Activated CD4-positive, alpha-beta T cell treated with anti-CD3 and anti-CD28 coated beads, Interleukin-2, amount 10 ng/mL, durations not matched to agents 7 days and 5 days (primary cell): ENCODE measurements at regions not wholly inside any gene's neighbourhood (a gene's known extent, or its start where the extent isn't known, plus 50 kb on each side); places are given as distances from the start of the nearest gene placed in this dataset.

ENCODE experiments used
- CTCF ChIA-PET: fragments of 350-600 bp; sonication (Branson Sonifier 250); formaldehyde crosslinking; loops from one replicate; lab custom pipeline; 2021; ENCODE audit warnings: antibody characterized with exemption; lab: Charles Lee
- POLR2A ChIA-PET: fragments of 350-600 bp; sonication (Branson Sonifier 250); formaldehyde crosslinking; loops from one replicate; lab custom pipeline; 2021; ENCODE audit warnings: antibody characterized with exemption; lab: Charles Lee
- DNase-seq: peaks from one replicate; pipeline ENCODE4 v3.0.0-alpha.2; 2020
- H3K27ac Mint-ChIP-seq: one replicate; pipeline ENCODE4 v1.8.0; 2021; ENCODE audit warnings: mild to moderate bottlenecking, moderate library complexity, mixed read lengths
- H3K27me3 Mint-ChIP-seq: one replicate; pipeline ENCODE4 v1.8.0; 2021; ENCODE audit warnings: mixed read lengths
- H3K36me3 Mint-ChIP-seq: one replicate; pipeline ENCODE4 v1.8.0; 2021; ENCODE audit warnings: low read depth, mixed read lengths
- H3K4me1 Mint-ChIP-seq: one replicate; pipeline ENCODE4 v1.8.0; 2021; ENCODE audit warnings: mixed read lengths
- H3K4me3 Mint-ChIP-seq: one replicate; pipeline ENCODE4 v1.8.0; 2021; ENCODE audit warnings: mild to moderate bottlenecking, moderate library complexity, mixed read lengths
- H3K9me3 Mint-ChIP-seq: one replicate; pipeline ENCODE4 v1.8.0; 2021; ENCODE audit warnings: mixed read lengths

DNA sequence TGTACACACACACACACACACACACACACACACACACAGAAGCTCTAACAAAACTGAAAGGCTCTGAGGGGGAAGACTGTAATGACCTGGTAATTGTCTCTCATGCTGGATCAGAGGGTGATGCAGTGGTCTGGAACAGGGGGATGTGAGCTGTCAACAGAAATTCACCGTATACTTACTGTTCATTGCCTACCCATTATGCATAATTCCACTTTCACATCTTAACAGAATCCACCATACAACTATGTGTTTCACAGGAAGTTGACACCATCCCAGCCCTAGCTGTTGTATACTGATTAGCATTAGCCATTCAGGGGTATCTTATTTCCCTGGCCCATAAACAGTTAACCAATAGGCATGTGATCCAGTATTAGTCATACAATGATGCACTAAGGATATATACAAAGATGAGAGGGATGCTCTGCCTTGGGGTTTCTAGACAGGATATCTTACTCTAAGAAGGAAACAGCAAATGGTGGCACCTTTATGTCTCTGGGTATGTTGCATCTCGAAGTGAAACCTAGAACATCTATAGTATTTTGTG, 396.5 kb upstream of the BRINP1 start:
- Mint-ChIP-seq H3K36me3 (no peaks in the 10 kb centered on the region), H3K9me3 (no peaks in the 10 kb centered on the region), H3K4me1 (no peaks in the 10 kb centered on the region), H3K27ac (no peak overlapping the region), H3K4me3 (no peak overlapping the region), H3K27me3 (no peaks in the 10 kb centered on the region)
- no peak for DNase-seq
- CTCF ChIA-PET: no interaction called here
- POLR2A ChIA-PET: no interaction called here

DNA sequence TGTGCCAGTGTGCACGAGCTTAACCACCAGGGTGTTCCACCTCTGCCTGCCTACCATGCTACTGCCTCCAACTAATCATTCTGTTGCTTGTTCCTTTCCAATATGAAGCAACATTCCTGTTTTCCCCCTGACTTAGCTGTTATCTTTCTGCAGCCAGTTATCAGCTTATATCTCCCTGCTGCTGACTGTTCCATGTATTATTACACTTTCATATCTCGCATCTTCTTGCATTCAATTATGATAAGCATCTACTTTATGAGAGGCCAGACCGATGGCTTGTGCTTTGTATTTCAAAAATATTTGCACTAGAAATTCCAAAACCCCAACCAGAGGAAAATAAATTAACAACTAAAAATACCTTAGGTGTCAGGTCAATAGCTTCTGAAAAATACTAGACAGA, 394.0 kb upstream of the BRINP1 start:
- no peak for DNase-seq
- ChIA-PET CTCF (no interaction called here), POLR2A (no interaction called here)
- H3K4me1 Mint-ChIP-seq: no peaks in the 10 kb centered on the region
- H3K27ac Mint-ChIP-seq: no peak overlapping the region
- no peak overlapping the region for H3K4me3 Mint-ChIP-seq
- no peaks in the 10 kb centered on the region for H3K36me3 Mint-ChIP-seq
- H3K27me3 Mint-ChIP-seq: no peaks in the 10 kb centered on the region
- H3K9me3 Mint-ChIP-seq: no peaks in the 10 kb centered on the region

DNA sequence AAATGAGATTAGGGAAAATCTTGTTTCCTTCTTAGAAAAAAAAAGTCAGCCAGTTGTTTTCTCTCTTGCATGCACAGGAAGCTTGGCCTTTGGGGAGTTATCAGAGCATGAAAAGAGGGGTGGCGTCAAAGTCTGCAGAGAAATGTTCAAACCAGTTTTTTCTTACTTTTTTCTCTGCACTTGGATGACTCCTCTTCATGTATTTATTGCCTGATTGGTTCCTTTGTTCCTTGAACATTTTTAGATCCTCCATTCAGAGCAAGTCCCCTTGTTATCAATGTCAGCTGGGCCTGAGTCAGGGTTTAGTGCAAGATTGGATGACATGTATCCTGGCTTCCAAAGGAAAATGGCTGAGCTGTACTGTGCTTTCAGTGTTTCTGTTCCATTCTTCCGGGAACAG, 392.6 kb upstream of the BRINP1 start:
- H3K9me3 Mint-ChIP-seq: no peaks in the 10 kb centered on the region
- no peaks in the 10 kb centered on the region for H3K36me3 Mint-ChIP-seq
- H3K27ac Mint-ChIP-seq: no peak overlapping the region
- no peak overlapping the region for H3K4me3 Mint-ChIP-seq
- no peaks in the 10 kb centered on the region for H3K27me3 Mint-ChIP-seq
- CTCF ChIA-PET: no interaction called here
- POLR2A ChIA-PET: no interaction called here
- H3K4me1 Mint-ChIP-seq: no peaks in the 10 kb centered on the region
- no peak for DNase-seq

DNA sequence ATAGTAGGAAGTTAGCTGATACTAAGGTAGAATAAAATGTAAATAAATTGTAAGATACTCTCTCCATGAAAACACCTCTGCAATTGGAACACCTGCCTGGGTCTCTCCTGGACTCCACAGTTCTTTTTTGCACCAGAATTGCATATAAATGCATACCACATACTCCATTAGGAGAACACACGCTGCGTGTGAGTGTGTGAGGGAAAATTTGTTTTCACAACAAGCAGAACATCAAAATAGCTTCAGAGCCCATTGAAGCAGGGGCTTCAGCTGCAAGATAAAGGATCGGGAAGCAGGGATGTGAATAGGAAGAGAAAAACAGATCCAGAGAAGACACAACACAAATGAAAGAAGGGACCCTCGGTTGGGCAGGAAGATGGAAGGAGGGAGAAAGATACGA, 389.8 kb upstream of the BRINP1 start:
- Mint-ChIP-seq H3K4me3 (no peak overlapping the region), H3K27me3 (no peaks in the 10 kb centered on the region), H3K4me1 (no peaks in the 10 kb centered on the region), H3K9me3 (no peaks in the 10 kb centered on the region), H3K36me3 (no peaks in the 10 kb centered on the region), H3K27ac (no peak overlapping the region)
- CTCF ChIA-PET: no interaction called here
- POLR2A ChIA-PET: no interaction called here
- DNase-seq: no peak

DNA sequence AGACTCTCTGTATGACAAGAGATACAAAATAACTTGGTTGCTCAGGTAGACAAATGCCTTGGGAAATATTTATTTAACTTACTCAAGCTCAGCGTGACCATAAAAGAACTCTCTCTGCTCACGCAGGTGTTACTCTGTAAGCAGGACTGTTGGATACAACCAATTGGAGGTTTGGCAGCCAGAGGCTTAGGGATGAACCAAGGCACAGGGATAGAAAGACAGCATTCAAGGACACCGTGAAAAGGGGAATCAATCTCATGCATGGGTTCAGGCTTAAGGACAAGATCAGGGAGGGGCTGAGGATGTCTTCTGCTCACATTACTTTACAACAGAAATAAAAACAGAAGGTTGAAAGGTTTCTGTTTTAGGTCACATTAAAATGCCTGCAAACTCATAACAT, 389.0 kb upstream of the BRINP1 start:
- POLR2A ChIA-PET: no interaction called here
- no peak overlapping the region for H3K4me3 Mint-ChIP-seq

DNA sequence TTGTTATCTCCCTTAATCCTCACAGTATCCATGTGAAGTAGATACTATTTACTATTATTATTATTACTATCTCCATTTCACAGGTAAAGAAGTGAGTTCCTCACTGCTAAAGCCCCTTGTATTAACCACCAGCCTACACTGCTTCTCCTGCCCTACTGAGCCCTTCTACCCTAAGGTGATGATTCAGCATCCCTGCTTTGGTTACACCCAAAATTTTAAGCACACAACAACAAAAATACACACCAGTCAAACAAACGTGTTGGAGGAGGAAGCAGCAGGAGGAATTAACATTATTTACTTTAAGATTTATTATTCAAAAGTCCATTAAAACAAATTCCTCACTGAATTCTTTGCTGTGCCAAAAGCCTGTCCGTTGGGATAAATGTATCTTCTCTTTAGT, 370.2 kb upstream of the BRINP1 start:
- Mint-ChIP-seq H3K36me3 (no peaks in the 10 kb centered on the region), H3K9me3 (peaks cover 5% of the 10 kb centered on the region), H3K27ac (no peak overlapping the region), H3K27me3 (no peaks in the 10 kb centered on the region), H3K4me1 (no peaks in the 10 kb centered on the region), H3K4me3 (no peak overlapping the region)
- POLR2A ChIA-PET: no interaction called here
- CTCF ChIA-PET: no interaction called here
- no peak for DNase-seq

More for the DNA sequence above, 389.0 kb upstream of the BRINP1 start:
- H3K36me3 Mint-ChIP-seq: no peaks in the 10 kb centered on the region
- H3K27me3 Mint-ChIP-seq: no peaks in the 10 kb centered on the region
- DNase-seq: no peak
- CTCF ChIA-PET: no interaction called here
- H3K9me3 Mint-ChIP-seq: no peaks in the 10 kb centered on the region
- no peaks in the 10 kb centered on the region for H3K4me1 Mint-ChIP-seq
- H3K27ac Mint-ChIP-seq: no peak overlapping the region

DNA sequence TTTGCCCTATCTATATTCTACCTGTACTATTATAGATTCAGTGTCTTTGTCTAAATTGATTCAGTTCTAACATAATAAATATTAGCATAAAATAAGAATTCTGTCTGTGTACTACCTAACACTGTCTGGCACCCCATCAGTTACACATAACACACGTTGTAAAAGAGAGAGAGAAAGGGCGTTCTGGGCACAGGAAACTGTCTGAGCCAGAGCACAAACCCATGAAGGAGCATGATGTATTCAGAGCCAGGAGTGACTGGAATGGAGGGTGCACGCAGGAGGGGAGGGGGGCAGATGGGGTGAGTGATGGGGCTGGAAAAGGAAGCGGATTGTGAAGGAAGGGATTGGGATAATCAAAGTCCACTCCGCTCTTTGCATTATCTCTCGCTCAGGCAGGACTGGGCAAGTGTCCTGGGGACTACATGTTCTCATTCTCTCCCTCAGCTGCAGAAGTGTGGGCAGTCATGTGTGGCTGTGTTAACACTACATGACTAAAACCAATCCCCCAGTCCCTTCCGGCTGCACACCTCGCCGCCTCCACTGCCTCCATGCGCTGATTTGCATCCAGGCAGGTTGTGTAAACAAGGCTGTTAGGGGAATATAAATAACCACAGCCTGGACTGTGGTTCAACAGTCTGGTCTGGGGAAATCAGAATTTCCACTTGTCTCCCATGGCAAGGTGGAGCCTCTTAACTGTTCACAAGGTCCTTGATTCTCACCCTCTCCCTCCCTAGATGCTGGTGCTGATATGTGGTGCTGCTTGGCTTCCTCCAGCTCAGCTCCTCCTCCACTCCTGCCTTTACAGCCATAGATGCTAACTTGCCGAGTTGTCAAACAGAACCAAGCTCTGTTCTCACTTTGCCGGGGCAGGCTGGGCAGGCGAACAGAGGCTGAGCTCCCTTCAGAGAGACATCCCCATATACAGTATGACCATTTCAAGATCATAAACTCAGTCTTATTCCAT, 367.5 kb upstream of the BRINP1 start:
- Mint-ChIP-seq H3K4me1 (no peaks in the 10 kb centered on the region), H3K27ac (no peak overlapping the region), H3K9me3 (peaks cover 4% of the 10 kb centered on the region), H3K36me3 (no peaks in the 10 kb centered on the region), H3K4me3 (no peak overlapping the region), H3K27me3 (no peaks in the 10 kb centered on the region)
- no peak for DNase-seq
- POLR2A ChIA-PET: no interaction called here
- CTCF ChIA-PET: no interaction called here

DNA sequence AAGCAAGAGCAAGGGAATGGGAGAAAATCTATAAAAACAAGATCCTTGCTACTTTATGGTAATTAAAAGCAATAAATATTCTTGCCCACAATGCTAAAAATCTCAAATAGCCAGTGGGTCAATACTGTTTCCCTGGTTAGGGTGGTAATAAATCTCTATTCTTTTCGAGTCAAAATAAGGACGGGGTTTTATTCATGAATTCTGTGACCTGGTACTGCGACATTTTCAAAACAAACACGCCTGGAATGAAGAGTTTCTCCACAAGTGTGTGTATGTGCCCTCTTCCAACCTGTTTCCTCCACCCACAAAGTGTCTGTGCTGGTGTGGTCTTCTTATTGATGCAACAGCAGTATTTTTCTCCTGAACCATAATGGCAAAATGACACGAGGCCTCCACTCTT, 358.8 kb upstream of the BRINP1 start:
- CTCF ChIA-PET: no interaction called here
- H3K4me1 Mint-ChIP-seq: no peaks in the 10 kb centered on the region

DNA sequence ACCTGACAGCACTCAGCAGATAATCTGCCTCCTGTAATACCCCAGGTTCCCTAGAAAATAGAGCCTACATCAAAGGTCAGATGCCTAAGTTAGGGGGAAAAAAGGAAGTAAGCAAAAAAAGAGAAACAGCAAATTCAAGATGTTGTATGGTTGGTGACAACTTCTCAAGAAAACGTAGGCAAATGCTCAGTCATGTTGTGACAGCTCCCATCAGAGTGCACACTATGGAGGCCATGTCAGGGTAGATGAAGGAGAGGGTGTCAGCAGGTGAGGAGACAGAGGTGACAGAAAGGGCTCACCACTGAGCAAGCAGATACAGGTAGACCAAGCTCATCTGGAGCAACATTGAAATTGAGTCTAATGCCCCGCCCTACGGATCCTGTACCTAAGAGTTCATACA, 356.8 kb upstream of the BRINP1 start:
- ChIA-PET POLR2A (no interaction called here), CTCF (no interaction called here)
- Mint-ChIP-seq H3K4me3 (no peak overlapping the region), H3K9me3 (no peaks in the 10 kb centered on the region), H3K36me3 (no peaks in the 10 kb centered on the region), H3K4me1 (no peaks in the 10 kb centered on the region), H3K27ac (no peak overlapping the region), H3K27me3 (no peaks in the 10 kb centered on the region)
- DNase-seq: no peak

More for the DNA sequence above, 358.8 kb upstream of the BRINP1 start:
- H3K27ac Mint-ChIP-seq: no peak overlapping the region
- H3K27me3 Mint-ChIP-seq: no peaks in the 10 kb centered on the region
- POLR2A ChIA-PET: no interaction called here
- no peak overlapping the region for H3K4me3 Mint-ChIP-seq
- H3K9me3 Mint-ChIP-seq: no peaks in the 10 kb centered on the region
- DNase-seq: no peak
- no peaks in the 10 kb centered on the region for H3K36me3 Mint-ChIP-seq

DNA sequence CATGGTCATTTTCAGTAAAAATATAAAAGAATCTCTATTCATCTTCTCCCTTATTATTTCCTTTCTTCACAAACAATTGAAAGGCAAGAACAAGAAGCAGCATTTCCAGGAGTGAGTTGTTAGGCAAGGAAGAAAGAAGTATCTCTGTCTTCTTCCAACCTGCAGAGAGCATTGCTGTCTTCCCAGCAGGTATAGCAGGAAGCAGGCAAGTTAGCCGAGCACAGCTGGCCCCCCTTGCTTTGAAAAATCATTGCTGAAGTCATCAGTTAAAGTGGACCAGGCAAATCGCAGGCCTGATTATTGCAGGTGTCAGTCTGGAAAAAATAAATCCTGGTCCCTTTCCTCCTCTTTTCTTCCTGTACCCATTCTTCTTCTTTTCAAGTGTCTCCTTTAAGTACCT, 353.1 kb upstream of the BRINP1 start:
- H3K27me3 Mint-ChIP-seq: no peaks in the 10 kb centered on the region
- no peak overlapping the region for H3K27ac Mint-ChIP-seq
- no peaks in the 10 kb centered on the region for H3K36me3 Mint-ChIP-seq
- H3K4me1 Mint-ChIP-seq: no peaks in the 10 kb centered on the region
- POLR2A ChIA-PET: no interaction called here
- no peak for DNase-seq
- CTCF ChIA-PET: interaction anchor here (0.6 kb wide), 1 partner anchor 1911 kb away, joined by 5 read pairs; no protein-coding TSS in a partner anchor
- no peak overlapping the region for H3K4me3 Mint-ChIP-seq
- no peaks in the 10 kb centered on the region for H3K9me3 Mint-ChIP-seq

DNA sequence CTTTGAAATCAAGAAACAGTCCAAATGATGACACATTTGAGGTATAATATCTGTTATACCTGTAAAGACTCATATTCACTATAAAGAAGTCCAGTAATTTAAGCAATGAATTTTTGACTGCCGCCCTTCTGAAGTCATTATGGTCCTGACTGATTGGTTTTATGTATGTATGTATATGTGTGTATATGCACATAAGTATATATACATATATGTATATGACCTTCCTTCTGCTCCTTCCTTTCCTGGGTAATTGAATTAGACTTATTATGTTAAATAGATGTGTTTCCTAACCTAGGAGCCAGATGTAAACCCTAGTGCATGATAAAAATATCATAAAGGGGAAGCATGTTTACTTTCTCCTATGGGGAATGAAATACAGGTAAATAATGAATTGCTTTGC, 343.1 kb upstream of the BRINP1 start:
- no peak for DNase-seq
- CTCF ChIA-PET: interaction anchor here (0.6 kb wide), 1 partner anchor 1515 kb away, joined by 3 read pairs; no protein-coding TSS in a partner anchor
- Mint-ChIP-seq H3K4me1 (no peaks in the 10 kb centered on the region), H3K4me3 (no peak overlapping the region), H3K27ac (no peak overlapping the region), H3K36me3 (no peaks in the 10 kb centered on the region), H3K27me3 (no peaks in the 10 kb centered on the region), H3K9me3 (no peaks in the 10 kb centered on the region)
- POLR2A ChIA-PET: no interaction called here

DNA sequence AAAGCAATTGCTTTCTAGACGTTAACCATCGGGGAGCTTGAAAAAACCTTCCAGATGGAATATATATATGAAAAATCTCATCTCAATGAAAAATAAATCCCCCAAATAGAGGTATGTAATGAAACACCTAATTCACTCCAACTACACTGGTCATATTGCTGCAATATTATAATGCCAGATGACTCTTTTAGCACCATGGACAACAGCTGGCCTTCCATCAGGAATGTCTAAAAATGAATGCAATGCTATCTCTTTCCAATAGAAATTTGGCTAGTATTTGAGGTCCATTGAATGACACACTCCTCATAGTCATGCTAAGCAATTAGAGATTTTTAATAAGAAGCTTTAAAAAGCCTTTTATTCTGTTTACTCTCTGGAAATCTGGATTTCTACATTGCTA, 340.2 kb upstream of the BRINP1 start:
- no peaks in the 10 kb centered on the region for H3K27me3 Mint-ChIP-seq
- no peaks in the 10 kb centered on the region for H3K4me1 Mint-ChIP-seq
- CTCF ChIA-PET: no interaction called here
- POLR2A ChIA-PET: no interaction called here
- H3K4me3 Mint-ChIP-seq: no peak overlapping the region
- H3K27ac Mint-ChIP-seq: no peak overlapping the region
- no peaks in the 10 kb centered on the region for H3K9me3 Mint-ChIP-seq
- no peak for DNase-seq
- no peaks in the 10 kb centered on the region for H3K36me3 Mint-ChIP-seq

DNA sequence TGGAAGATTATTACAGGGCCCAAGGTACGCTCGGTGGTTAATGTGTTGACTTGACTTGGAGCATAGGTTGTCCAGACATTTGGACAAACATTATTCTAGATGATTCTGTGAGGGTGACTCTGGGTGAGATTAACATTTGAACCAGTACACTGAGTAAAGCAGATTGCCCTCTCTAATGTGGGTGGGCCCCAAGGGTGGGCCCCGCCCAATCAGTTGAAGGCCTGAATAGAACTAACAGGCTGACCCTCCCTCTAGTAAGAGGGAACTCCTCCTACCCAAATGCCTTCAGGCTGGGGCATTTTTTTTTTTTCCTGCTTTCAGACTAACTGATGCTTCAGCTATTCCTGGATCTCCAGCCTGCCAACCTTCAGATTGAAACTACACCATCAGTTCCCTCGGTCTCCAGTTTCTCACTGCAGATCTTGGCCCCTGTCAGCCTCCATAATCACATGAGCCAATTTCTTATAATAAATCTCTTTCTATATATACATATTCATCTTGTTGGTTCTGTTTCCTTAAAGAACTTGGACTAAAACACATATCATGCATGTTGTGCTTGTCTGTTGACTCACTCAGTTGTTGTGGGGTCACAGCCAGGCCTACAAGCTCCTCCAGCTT, 338.1 kb upstream of the BRINP1 start:
- Mint-ChIP-seq H3K9me3 (no peaks in the 10 kb centered on the region), H3K4me1 (no peaks in the 10 kb centered on the region), H3K36me3 (no peaks in the 10 kb centered on the region), H3K27ac (no peak overlapping the region), H3K4me3 (no peak overlapping the region), H3K27me3 (no peaks in the 10 kb centered on the region)
- CTCF ChIA-PET: no interaction called here
- DNase-seq: no peak
- POLR2A ChIA-PET: no interaction called here
